Activated CD8-positive, alpha-beta memory T cell treated with anti-CD3 and anti-CD28 coated beads for 48 hours (primary cell): ENCODE measurements at regions not wholly inside any gene's neighbourhood (a gene's known extent, or its start where the extent isn't known, plus 50 kb on each side); places are given as distances from the start of the nearest gene placed in this dataset.

Experiments used
- DNase-seq, 3 experiments: peaks; one replicate each; pipeline ENCODE4 v3.0.0-alpha.2; 2020; ENCODE audit warnings: low read depth in 2 of 3, low spot score in 2 of 3

DNA sequence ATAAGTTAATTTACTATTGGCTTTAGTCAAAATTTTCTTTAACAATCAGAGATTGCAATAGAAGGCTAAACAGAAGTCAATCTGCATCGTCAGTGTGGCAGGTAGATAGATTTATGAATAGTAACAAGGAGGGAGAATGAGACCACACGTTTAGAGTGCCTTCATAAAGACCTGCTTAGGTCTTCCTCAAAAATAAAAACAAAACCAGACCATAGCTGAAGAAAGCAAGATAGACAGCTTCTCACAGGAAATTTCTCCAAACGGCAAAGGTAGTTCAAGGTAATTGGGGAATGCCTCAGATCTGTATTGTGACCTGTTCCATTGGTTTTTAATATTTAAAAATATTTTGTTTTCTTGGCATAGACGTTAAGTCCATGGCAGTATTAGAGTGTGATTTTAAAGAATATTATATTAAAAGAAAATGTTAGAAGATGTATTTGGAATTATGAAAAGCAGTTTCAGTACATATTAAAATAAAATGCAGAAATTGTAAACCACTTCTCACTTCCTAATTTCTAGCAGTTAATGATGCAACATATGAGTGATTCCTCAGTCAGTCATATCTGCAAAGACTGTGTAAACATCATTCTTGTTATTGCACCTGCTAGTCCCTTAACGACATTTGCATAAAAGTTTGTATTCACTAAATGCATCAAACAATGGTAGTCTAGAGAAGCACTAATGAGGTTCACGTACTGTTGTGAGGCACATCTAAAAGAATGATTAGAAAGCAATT lies 278.0 kb downstream of the HLX start:
- DNase-seq = no peak

DNA sequence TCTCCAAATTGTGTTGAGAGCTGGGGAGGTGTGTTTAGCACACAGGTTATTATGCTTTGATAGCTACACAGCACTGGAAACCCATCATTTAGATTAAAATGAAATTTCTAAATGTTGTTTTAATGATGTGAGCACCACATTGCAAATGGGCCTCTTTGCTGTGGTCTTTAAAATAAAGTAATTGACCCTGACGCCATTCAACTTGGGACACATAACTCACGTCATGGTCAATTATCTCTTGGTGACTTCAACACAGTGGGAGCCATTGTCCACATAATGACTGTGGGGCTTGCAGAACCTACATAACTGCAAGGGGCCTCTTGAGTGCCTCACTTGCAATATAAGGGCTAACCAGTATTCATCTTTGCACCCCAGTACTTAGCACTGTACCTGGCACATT lies 280.4 kb downstream of the HLX start:
- no peak for DNase-seq

DNA sequence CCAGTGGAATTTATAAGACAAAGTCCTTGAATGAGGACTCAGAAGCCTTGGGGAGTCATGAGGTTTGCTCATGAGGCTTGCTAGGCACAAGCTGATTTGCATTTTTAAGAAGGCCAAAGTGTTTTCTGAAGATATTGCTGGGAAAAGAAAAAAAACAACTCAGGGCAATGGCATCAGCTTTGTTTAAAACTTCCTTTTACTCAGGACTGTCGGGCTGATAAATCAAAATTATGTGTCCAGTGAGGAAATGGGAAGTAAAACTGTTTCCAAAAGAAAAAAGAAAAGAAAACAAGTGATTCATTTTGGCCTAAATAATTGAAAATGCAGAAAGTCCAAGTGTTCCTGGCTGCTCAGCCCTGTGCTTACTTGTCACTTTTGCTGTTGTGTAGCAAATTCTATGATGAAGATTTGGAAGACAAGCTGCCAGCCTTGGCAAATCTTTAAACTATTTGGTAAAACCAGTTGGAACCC lies 282.4 kb downstream of the HLX start:
- DNase-seq = no peak

DNA sequence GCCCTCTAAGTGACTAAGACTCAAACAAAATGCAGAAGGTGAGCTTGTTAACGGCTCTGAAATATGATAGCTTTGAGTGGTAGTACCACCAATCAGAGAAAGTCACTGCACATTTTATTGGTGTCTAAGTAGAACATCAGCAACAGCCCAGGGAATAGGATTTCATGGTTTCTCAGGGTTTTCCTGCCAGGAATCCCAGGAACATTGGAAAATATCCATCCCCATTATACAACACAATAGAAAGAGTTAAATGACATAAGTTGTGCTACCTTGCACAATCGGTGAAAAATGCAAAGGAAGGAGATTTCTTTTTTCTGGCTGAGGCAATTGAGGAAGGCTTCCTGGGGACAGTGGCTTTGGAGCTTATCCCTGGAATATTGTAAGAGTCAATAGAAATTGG lies 283.1 kb downstream of the HLX start:
- DNase-seq = no peak

DNA sequence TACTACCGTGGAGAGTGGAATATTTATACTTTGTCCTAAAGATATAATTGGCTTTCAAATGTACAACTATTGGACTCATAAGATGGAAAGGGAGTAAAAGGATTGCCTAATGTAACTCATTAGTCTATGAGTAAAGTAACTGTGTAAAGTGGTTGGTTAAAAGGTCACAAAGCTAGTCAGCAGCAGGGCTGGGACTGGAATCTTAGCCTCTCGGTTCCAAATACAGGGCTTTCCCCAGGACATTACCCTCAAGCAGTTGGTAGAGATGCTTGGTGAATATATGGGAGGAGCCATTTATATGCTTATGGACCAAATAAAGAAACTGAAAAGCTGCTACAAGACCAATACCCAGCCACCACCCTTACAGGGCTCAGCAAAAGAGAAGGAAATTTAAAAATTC lies 283.7 kb downstream of the HLX start:
- DNase-seq = no peak

DNA sequence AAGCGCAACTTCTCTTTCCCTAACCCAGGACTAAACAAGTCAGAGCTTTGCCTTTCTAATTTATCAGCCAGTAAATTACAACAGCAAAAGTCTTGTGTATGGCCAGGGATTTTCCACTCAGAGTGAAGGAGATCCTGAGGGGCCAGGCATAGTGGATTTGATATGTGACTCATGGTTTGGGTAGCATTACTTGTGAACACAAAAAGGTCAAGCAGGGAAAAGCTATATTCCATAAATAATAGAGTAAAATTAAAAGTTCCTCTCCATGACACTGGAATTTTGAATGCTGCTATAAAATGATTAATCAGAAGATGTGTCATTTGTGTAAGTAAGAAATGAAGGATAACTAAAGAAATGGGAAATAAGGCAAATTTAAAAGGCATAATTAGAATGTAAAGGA lies 284.8 kb downstream of the HLX start:
- no peak for DNase-seq

DNA sequence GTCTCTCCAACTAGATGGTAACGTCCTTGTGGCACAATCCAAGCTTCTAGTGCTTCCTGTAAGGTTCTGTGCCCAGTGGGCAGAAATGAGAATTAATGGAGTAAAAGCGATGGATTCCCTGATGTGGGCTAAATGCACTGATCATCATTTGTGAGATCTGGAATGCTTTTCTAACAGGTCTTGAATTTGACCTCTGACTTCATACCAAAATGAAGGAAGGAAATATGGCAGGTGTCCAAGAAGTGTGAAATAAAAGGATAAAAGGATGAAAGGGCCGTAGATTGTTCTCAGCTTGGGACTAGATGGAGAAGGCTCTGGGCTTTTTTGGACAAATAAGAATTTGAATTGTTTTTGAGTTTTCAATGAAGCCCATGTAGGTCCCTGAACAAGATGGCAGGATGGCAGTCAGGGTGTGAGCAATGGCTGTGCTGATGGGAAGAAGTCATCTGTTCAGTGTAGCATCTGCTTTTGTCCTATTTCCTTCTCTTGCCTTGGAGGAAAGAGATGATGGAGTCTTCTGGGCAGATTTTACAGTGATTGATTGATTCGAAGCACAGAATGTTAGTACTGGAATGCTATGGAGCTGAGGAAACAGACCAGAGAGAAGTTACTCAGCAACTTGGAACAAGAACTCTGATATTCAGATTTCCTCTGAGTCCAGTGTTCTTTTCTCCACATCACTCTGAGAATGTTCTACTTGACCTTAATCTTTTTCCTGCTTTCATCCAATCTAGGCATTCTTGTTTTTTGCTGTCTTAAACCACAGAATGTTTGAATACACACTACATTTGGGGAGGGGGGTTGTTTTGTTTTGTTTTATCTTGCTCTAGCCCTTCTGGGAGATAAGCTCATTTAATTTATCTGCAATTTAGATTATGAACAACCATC lies 286.0 kb downstream of the HLX start:
- no peak for DNase-seq

DNA sequence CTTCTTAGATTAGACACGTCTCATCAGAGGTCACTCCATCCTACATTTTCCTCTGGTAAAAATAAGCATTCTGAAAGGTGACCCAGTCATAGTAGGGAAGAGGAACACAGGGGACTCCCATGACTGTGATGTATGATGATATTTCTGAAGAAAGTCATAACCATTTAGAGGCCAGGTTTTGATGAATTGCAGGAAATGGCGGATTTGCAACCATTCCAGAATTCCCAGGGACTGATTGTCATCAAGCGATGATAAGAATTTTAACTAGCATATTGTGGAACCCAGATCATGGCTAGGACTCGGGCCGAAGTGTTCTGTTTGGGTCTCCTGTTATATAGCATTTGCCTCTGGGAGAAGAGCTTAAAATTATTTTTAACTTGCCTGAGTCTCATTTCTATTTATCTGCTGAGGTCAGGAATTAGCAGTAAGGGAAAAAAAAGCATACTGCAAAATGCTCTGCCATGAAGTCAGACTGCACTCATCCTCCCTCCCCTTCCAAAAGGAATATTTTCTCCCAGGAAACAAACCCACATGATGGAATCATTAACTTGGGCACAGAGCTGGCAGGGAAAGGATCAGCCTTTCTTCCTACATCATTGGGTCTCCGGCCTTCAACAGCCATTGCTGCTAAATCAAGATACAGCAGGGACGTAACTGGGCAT lies 286.7 kb downstream of the HLX start:
- no peak for DNase-seq

DNA sequence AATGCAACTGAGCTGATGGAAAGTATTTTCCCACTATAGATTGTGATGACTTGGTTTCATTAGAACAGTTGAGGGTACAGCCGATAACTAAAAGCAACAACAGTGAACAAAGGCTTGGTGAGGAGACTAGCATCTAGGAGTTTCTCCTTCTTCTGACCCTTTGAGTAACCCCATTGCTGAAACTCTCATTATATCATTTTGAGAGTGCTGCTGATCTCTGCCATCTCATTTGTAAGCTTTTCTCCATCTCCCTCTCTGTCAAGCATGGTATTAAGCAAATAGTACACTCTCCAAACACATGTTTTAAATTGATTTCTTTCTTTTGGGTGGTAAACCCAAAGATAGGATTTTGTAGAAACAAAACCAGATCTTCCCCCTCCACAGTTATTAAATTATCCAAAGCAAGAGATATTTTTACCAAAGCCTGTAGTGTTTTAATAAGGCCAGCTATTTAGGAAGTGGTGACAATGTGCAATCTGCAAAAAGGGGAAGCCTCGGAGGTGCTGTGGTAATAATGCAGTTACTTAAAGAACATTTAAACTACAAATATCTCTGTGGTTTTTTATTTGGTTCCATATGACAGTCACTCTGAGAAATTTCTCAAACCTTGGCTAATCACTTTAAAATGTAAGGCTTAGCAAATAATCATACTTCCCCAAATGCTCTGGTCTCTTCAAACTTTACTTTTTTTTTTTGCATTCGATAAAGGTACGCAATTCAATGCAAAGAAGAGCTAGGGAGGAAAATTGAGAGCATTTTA lies 287.5 kb downstream of the HLX start:
- DNase-seq = no peak

DNA sequence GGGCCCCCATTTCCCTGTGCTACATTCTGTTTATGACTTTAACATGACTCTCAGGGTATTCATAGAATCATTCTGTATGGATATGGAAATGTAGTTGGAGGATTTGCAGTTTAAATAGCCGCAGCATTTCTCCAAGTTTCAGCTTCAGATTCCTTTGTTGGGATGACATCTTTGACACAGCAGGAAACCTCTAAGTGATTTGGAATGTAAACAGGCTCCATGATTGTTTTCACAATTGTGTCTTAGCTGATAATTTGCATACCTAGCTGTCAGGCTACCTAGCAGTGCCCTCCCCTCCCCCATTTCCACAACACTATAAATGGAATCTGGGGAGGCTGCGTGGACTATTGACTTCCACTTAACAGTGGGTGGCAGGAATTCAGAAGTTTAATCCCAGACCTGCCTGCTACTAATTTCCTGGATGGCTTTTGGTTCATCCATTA lies 290.2 kb downstream of the HLX start:
- DNase-seq = no peak

DNA sequence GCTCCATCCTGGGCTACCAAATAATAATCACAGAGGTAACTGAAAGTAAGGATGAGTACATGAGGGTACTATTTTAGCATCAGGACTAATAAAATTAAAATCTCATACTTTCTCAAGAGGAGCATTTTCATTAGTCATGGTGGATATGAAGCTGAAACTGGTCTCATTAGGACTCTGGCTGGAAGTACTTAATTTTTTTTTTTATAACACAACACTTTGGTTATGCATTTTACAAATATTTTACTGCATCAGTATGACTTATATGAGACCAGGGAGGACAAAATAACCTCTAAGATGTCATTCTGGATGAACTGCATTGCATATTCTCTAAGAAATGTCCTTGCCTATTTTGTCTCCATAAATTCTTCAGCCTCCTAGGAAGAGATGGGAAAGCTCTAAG lies 290.9 kb downstream of the HLX start:
- no peak for DNase-seq

DNA sequence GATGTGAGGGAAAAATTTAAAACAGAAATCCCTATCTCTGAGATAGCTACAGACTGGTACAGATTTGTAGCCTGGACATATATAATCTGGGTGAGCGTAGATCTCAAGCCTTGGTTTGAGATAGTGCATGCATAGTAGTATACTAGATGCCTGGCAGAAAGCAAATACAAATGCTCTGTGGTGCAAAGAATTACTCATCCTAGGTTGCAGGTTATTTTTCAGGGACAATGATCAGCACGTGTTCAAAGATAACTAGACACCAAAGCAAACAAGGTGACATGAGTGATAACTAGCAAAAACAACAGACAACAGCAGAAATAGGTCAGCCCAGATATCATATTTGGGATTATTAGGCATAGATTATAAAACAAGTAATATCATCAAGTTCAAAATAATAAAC lies 292.5 kb downstream of the HLX start:
- DNase-seq = no peak

DNA sequence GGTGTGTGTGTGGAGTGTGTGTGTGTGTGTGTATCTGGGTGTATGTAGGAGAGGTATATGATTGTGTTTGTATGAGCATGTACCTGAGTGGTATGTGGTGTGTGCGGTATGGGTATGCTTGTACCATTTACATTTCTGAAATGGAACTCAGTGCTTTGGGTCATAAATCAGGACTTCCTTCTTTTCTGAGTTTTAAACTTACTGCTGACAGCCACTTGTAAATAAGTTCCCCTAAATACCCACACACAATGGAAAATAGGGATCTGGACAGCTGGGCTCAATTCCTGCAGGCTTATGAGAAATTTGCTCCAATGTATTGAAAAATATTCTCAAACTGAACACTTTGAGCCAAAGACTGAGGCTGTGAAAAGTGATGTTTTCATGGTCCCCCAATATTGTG lies 293.6 kb downstream of the HLX start:
- no peak for DNase-seq

DNA sequence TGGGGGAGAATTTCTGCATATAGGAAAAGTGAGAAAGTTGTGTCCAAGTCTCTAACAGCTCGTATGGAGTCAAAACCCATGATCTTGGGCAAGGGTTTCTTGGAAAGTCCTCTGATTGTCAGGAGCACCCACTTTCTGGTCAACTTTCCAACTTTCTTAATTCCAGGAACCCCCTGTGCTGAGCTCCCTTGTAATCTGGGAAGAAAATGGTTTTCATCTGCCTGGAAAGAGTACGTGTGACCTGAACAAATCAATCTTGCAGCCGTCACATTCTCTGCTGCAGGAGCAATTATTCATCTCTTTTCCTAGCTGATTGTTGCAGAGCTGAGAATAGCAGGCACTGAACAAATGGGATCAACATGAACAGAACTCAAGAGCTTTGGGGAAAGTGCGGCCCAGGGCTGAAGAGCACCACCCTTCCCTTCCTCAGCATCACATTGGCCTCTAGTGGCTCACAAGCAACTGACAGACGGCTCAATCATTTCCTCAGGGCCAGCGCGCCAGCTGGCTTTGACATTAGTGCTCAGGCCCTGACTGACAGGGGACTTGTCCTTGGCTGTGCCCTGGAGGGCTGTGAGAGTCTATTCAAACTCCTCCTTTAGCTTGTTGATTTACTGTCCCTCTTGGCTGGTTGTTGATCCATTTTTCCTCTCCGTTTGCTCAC lies 295.2 kb downstream of the HLX start:
- no peak for DNase-seq

DNA sequence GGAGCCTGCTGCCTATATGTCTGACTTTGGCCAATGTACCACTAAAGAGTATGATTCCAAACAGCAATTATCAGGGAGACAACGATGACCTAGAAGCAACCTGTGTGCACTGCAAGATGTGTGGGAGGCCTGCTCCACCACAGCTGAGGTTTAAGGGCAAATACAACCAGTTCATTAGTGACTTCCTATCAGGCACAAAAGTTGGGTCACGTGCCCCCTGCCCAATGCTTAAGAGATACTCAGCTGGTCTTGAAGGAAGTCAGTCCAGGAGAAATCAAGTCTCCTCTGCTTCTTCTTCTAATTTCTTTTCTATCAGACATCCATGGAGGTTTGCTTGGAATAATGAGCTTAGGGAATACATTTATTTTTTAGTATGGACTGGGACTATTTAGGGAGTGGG lies 296.0 kb downstream of the HLX start:
- DNase-seq = no peak

DNA sequence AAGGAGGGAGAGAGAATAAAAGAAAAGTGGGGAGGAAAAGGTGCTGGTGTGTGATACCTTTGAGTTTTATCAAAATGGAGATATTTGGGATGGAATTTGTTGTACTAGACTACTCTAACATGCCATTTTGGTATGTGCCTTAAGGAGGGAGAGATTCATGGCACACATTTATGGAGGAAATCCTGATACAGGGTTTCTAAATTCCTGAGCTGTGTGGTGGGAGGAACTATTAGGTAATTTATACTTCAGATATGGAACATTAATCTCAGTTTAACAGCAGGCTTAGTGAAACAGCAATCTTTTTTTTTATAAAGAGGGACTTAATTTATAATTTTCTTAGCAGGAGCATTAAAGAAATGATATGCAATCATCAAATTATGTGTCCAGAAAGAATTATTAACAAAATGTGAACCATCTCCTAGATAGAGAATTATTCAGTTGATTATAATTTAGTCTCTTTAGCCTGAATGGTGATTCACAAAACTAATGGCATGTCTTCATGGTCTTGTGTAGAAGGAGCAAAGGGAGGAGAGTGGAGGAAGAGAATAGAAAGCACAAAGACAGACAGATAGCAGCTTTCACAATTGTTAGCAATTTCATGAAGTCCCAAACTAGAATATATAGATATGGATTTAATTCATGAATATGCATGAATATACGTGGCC lies 301.6 kb downstream of the HLX start:
- no peak for DNase-seq

DNA sequence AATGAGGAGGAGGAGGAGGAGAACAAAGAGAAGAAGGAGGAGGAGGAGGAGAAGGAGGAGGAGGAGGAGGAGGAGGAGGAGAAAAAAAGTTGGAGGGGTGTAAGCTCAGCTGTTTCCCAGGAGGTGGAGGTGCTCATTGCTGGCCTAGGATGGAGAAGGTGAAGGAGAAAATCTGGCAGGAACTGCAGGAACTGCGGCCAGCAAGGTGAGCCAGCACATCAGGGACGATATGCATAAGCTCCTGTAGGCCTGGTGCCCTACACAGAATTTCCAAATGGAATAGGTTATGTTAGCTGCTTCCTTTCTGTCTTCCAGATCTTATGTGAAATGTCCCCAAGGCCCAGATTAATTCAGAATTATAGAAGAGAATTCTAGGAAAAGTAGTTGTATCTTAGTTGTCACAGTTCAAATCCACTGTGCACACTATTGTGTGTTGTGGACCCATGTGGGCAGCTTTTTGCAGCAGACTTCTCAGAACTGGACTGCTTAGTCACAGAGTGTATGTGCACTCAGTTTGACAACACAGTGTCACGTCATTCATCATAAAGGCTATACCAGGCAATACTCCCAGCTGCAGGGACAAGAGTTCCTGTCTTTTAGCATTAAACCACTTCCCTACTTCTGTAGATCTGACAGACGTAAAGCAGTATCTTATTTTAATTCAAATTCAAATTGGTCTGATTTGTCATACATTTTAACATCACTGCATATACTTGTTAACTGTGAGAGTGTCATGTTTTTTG lies 303.7 kb downstream of the HLX start:
- DNase-seq = no peak

DNA sequence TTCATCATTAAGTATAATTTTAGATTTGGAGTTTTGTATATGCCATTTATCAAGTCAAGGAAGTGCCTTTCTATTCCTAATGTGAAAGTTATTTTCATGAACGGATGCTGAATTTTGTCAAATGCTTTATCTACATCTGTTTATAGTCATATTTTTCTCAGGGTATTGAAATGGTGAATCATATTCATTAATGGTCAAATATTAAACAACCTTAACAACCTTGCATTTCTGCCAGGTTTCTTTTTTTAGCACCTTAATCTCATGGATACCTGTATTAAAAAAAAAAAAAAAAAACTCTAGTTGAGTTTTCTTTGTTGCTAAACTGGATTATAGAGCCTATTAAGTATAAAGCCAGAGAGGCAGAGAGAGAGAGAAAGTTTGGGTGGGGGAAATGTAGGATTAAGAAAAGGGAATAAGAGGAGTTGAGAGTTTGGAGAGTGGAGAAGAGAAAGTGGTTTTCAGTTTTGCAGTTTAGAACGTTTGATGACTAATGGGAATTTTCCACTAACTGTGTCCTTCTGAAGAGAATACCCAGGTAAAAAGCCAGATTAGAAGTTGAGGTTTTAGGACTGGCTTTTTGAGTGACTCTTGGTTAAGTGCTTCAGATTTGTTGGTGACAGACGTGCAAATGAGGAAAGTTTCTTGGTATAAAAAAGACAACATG lies 305.0 kb downstream of the HLX start:
- no peak for DNase-seq

DNA sequence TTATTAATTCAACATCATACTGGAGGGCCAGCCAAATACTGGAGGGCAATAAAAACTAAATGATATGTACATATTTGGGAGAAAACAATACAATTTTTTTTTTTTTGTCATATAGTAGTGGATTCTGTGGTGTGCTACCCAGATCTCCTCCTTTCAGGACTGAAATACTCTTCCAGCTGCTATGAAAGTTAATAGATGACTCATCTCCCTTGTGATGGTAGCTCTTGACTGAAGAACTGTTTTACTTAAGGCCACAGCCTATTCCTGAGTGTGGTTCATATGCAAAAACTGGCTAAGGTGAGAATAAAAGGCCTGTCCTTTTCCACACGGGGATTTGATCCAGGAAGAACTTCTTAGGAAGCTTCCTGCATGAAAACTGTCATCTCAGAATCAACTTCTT lies 307.9 kb downstream of the HLX start:
- DNase-seq = no peak
